22Rv1 (cell line): ENCODE measurements at regions not wholly inside any gene's neighbourhood (a gene's known extent, or its start where the extent isn't known, plus 50 kb on each side); places are given as distances from the start of the nearest gene placed in this dataset.

Experiments used
- ZFX ChIP-seq: fragments of 450-650 bp; IDR thresholded peaks from 2 replicates; pipeline ENCODE4 v1.6.1; 2017; ENCODE audit warnings: antibody characterized with exemption, borderline replicate concordance
- TF ChIP-seq, protein P1 (sequence below): fragments of 450-650 bp; IDR thresholded peaks from 2 replicates; pipeline ENCODE4 v1.5.1; 2017; ENCODE audit warnings: mild to moderate bottlenecking

DNA sequence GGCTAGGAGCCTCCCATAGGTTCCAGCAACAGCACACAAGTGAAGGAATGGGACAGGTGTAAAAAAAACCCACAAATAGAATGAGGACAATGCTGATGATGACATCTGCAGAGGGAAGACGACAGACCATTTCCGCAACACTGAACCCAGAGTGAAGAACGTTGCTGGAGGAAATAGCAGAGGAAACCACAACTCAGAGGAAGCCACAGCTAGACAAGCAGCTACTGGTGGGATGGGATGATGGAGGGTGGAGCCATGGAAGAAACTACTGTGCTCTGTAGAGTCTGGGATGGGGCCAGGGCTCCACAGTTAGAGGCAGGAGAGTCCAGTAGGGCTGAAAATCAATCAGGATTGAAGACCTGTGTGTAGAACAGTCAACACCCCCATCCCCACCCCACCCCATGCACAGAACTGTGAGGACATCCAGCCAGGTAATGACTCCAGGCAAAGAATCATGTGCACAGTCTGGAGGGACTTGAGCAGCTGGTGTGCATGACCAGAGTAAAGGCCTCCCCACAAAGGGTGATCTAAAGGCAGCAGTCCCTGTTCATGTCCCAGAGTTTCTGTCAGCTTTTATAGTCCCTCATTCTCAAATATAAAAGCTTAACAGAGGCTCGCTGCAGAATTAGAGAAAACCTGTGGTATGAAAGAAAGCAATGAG lies 65.2 kb upstream of the SPIN1 start:
- TF ChIP-seq, protein P1, sequence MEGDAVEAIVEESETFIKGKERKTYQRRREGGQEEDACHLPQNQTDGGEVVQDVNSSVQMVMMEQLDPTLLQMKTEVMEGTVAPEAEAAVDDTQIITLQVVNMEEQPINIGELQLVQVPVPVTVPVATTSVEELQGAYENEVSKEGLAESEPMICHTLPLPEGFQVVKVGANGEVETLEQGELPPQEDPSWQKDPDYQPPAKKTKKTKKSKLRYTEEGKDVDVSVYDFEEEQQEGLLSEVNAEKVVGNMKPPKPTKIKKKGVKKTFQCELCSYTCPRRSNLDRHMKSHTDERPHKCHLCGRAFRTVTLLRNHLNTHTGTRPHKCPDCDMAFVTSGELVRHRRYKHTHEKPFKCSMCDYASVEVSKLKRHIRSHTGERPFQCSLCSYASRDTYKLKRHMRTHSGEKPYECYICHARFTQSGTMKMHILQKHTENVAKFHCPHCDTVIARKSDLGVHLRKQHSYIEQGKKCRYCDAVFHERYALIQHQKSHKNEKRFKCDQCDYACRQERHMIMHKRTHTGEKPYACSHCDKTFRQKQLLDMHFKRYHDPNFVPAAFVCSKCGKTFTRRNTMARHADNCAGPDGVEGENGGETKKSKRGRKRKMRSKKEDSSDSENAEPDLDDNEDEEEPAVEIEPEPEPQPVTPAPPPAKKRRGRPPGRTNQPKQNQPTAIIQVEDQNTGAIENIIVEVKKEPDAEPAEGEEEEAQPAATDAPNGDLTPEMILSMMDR = no peak
- no peak for TF ChIP-seq ZFX
